DOHH2 (cell line): ENCODE measurements at regions not wholly inside any gene's neighbourhood (a gene's known extent, or its start where the extent isn't known, plus 50 kb on each side); places are given as distances from the start of the nearest gene placed in this dataset.

ENCODE experiments used
- CTCF ChIP-seq: fragments of 200-600 bp; sonication (generic); IDR thresholded peaks from one replicate; pipeline ENCODE4 v1.5.1; 2014; ENCODE audit warnings: antibody characterized with exemption, mild to moderate bottlenecking, low read depth, low read length; ENCODE audit not compliant: poor library complexity, severe bottlenecking
- EZH2phosphoT487 ChIP-seq: fragments of 200-600 bp; sonication (generic); IDR thresholded peaks from 2 replicates; pipeline ENCODE4 v1.6.1; 2017; ENCODE audit warnings: borderline replicate concordance, mild to moderate bottlenecking, antibody characterized with exemption, low read length, moderate library complexity, mixed read lengths

- TF ChIP-seq CTCF: no peak
- TF ChIP-seq EZH2phosphoT487: no peak
These were observed 52.3 kb upstream of the SPAG16 start for GRCh38 chr2:213231966-213232365.
